ENCODE measurements at regions not wholly inside any gene's neighbourhood (a gene's known extent, or its start where the extent isn't known, plus 50 kb on each side); places are given as distances from the start of the nearest gene placed in this dataset.

- DNase-seq: no peak
Measured at GRCh38 chr1:115203287-115203686, 114.0 kb upstream of the TSPAN2 start.

DNA sequence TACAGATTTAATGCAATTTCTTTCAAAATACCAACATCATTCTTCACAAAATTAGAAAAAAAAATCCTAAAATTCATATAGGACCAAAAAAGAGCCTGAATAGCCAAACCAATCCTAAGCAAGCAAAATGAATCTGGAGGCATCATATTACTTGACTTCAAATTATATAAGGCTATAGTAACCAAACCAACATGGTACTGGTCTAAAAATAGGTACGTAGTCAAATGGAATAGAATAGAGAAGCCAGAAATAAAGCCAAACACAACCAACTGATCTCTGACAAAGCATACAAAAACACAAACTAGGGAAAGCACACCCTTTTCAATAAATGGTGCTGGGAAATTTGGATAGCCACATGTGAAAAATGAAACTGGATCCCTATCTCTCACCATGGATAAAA, 112.3 kb upstream of the TSPAN2 start:
- DNase-seq: no peak

- no peak for DNase-seq
Measured at GRCh38 chr1:115199416-115200132, 110.3 kb upstream of the TSPAN2 start.

- DNase-seq: peak; percentile 40
Measured at GRCh38 chr1:115198938-115199337, 109.6 kb upstream of the TSPAN2 start.

GRCh38 chr1:115196296-115196695, 107.0 kb upstream of the TSPAN2 start:
- DNase-seq: no peak

DNA sequence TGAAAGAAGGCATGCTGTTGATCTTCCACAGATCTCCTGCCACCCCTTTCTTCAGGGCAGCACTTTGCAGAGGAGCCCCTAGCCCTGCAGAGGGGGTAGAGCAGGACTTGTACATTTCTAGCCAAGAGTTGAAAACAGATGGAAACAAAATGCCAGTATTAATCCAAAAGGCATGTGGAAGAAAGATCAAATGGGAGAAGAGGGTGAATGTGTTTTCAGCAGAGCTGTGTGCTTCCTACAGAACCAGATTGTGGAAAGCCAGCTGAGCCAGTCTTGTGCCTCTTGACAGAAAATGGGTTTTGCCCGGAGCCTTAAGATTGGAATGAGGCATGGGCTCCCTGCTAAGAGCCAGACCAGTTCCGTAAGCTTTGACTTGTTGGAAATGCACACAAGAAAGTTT, 105.2 kb upstream of the TSPAN2 start:
- DNase-seq: no peak

DNA sequence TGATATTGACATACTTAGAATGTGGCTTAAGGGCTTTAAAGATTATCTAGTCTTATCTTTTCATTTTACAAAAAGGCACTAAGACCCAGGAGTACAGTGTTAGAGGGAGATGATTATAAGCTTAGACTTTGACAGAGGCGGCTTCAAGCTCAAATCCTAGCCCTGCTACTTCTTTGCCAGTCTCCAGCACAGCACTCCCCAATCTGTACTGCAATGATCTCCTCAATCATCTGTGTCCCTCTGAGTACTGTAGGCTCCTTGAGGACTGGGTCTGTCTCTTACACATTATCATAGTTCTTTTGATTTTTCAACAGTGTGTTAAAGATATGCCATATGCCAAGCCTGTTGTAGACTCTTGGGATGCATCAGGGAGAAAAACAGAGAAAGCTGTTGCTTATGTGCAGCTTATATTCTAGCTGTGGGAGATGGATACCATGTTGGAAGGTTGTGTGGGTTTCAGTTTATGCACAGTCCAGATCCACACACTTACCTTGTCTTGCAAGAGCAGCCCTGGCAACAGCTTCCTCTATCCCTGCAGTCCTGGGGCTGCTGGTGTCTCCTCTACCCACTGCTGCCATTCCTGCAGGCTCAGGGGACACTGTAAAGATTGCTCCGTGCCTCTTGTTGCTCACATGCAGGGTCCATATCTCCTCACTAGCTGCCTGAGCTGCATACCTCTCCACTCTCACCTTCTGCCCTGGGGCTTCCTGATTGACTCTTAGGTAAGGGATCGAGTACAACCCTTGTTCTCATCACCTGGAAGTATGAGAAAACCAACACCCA, 103.9 kb upstream of the TSPAN2 start:
- DNase-seq: no peak

DNA sequence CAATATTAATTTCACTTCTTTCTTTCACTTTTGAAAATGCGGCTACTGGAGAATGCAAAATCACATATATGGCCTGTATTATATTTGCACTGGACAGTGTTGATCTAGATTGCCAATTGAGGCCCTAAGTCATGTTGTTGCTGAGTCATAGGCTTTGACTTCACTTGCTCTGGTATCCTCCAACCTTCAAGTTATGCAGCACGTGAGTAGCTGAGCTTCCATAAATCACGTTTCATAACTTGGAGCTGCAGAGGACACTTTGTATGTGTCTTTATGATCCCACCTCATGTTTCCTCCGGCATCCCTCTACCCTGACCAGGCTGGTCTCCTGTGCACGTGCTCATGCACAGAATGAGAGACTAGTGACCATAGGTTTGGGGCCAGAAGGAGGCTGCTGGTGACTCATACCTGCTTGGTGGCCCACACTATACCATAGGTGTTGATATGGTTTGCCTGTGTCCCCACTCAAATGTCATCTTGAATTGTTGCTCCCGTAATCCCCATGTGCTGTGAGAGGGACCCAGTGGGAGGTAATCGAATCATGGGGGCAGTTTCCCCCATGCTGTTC, 103.0 kb upstream of the TSPAN2 start:
- DNase-seq: no peak

DNA sequence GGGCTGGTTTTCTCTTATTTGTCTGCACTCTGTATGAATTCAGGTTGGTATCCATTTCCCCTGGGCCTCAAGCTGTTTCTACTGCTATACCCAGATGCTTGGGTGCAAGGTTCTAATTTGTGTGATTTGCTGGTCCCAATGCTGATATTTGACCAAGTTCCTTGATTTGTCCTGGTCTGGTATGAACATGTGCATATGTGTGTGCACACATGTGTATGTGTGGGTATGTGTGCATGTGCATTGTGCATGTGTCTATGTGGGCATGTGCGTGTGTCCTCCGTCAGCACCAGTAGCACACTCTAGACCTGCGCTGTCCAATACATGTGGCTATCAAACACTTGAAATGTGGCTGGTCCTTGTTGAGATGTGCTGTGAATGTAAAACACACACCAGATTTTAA, 102.4 kb upstream of the TSPAN2 start:
- no peak for DNase-seq

DNA sequence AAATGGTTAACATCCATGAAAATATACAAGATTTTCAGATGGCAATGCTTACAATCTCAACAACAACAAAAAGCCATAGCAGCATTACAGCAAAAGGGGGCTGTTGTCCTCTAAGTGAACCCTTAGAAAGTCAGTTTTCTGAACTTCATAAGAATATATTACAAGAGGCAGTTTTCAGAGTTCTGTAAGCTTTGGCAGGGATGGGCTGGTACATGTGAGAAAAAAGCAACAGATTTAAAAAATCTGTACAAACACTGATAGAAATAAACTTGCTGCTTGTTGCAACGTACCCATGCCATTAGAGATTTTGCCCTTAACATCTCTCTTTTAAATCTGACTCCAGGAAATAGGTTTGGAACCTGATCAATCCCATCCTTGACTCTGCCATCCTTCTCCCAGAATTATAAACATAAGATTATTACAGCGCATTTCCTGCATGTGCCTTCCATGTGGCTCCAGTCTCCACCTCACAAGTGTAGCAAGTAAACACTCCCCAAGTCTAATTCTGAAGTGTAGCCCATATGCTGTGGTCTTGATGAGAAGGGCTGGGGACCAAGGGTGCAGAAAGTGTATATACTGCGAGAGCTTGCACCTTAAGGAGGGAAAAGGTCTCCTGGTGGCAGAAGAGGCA, 101.4 kb upstream of the TSPAN2 start:
- no peak for DNase-seq

GRCh38 chr1:115189814-115190539, 100.7 kb upstream of the TSPAN2 start:
- peak; percentile 62 for DNase-seq

GRCh38 chr1:115188680-115189395, 99.5 kb upstream of the TSPAN2 start:
- DNase-seq: no peak

- no peak for DNase-seq
Measured at GRCh38 chr1:115186711-115187265, 97.5 kb upstream of the TSPAN2 start.

DNA sequence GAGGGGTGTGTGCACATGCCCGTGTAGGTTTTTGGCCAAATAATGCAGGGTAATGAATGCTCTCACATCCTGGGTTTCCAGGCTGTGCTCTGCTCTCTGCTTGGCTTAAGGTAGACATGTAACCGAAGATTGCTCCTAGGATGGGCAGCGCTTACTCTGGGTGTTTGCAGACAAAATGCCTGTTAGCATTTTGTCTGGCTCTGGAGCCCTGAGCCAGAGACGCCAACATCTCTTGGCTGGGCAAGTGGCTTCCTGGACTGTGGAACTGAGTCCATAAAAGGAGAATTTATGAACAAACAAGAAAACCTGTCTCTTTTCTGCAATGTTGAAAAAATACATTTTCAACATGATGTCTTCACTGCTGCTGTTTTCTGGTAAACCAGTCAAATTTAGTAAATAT, 96.0 kb upstream of the TSPAN2 start:
- no peak for DNase-seq

- DNase-seq: no peak
Measured at GRCh38 chr1:115184951-115185331, 95.6 kb upstream of the TSPAN2 start.

GRCh38 chr1:115184260-115184950, 95.1 kb upstream of the TSPAN2 start:
- no peak for DNase-seq

DNA sequence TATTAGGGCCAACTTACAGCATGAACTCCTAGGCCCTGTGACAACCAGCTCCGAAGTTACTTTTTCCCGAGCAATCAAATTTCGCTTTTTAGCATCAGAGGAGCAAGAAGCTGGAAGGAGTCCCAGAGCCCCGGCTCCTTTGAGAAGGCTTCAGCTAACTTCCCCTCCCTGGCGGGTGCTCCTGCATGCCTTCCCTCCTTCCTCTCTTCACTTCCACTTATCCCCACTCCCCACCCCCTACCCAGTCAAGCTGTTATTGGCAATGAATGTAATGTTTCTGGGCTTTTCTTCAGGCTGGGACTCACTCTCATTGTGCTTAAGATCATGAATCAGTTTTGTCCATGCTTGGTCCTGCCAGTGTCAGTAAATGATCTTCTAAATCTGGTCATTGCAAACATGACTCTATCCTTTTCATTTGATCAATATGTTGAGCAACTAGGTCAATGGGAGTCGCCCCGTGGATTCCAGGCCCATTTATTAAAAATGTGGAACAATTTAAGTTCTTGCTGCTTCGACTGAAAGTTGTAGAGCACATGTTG, 94.5 kb upstream of the TSPAN2 start:
- peak; percentile 81 for DNase-seq

DNA sequence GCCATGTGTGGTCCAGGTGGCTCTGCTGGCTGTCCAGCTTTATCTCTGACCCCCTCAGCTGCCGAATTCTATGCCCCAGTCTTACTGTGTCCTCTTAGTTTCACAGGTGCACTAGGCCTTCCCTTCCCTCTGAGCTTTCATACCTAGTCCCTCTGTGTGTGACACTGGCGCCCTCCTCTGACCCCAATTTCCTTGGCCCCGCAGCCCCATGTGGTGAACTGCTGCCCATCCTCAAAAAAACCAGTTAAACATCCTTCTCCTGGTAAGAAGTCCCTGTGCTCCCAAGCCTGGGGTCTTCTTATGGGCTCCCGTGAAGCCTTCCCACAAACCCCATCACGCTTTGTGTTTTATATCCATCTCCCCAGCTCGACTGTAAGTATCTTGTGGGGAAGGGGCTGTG, 93.9 kb upstream of the TSPAN2 start:
- no peak for DNase-seq

DNA sequence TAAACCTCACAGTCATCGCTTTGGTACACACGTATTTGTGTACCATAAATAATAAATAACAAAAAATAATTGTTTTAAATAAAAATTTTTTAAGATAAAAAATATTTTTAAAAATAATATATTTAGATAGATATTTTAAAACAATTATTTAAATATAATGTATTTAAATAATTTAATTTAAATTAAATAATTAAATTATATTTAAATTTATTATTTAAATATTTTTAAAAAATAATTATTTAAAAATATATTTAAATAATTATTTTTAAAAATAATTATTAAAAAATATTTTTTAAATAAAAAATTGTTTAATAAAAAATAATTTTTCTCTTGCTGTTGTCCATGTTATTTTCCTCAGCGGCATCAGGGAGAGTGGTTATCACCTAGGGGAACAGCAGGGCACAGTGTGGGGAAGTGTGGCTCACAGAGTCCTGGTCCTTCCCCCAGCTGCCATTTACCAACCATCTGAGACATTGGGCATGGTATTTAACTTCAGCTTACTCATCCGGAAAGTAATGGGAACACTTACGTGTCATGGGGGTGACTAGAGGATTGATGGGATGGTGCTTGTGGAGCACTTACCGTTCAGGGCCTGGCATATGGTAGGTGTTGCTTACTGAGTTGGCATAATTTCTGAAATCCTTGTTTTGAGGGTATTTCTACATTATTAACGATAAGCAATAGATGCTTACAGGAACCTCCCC, 92.9 kb upstream of the TSPAN2 start:
- no peak for DNase-seq

DNA sequence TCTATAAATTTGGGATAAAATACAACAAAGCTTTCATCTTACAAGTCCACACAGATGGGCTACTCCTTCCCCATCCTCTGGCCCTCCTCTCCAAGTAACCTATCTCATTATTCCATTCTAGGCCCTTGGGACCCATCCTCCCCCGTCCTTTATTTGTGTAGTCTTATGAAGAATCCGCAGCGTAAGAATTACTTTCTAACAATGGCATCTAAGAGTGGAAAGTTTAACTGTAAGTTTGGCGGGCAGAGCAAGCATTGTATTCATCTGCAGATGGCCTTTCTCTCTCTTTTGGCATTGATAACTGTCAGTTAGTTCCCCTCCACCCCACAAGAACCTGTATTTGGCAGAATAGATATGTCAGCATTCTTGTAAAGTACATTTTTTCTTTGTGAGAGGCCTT, 91.9 kb upstream of the TSPAN2 start:
- DNase-seq: no peak

Data from right hindlimb (tissue), 1 donor.